SK-N-SH (cell line): ENCODE measurements at regions not wholly inside any gene's neighbourhood (a gene's known extent, or its start where the extent isn't known, plus 50 kb on each side); places are given as distances from the start of the nearest gene placed in this dataset.

Experiments
- CTCF ChIA-PET: fragments of 300-600, 350-600 bp; formaldehyde crosslinking; extraction: SDS; loops from one replicate; lab custom pipeline; 2021; lab: Yijun Ruan, JAX
- POLR2A ChIA-PET: fragments of 350-600 bp; sonication (Branson Sonifier 250); formaldehyde crosslinking; extraction: SDS; loops from one replicate; lab custom pipeline; 2020; ENCODE audit warnings: antibody characterized with exemption, inconsistent platforms; lab: Yijun Ruan, JAX
- DNase-seq: peaks from one replicate; pipeline ENCODE4 v3.0.0; 2012
- H2AFZ ChIP-seq: fragments of 200-600 bp; sonication (generic); 2 replicates; pipeline ENCODE4 v1.8.1; 2016; ENCODE audit warnings: antibody characterized with exemption, mild to moderate bottlenecking, low read depth
- H3F3A ChIP-seq: fragments of 200-600 bp; sonication (generic); replicated peaks from 2 replicates; pipeline ENCODE3; 2016; ENCODE audit warnings: antibody characterized with exemption, mild to moderate bottlenecking; ENCODE audit not compliant: insufficient read depth
- H3K27ac ChIP-seq, 2 experiments: fragments of 200-500 bp in 1 of 2; fragments of 200-600 bp in 1 of 2; sonication (Bioruptor generic) in 1 of 2; sonication (generic), shearing (Covaris generic) in 1 of 2; 2 replicates each; pipeline versions ENCODE4 v1.5.1 to v1.6.1; 2014 to 2016; ENCODE audit warnings: low read depth in 2 of 2, inconsistent platforms in 1 of 2, low read length in 1 of 2, mild to moderate bottlenecking in 1 of 2, mixed read lengths in 1 of 2
- H3K27me3 ChIP-seq: fragments of 200-600 bp; sonication (generic), shearing (Covaris generic); 2 replicates; pipeline ENCODE4 v1.6.1; 2016; ENCODE audit warnings: mixed run types; ENCODE audit not compliant: insufficient read depth
- H3K36me3 ChIP-seq, 2 experiments: fragments of 200-500 bp in 1 of 2; fragments of 200-600 bp in 1 of 2; sonication (Bioruptor generic) in 1 of 2; sonication (generic) in 1 of 2; replicated peaks in 1 of 2; 2 replicates each; pipeline versions ENCODE3 to v1.5.1; 2014 to 2016; ENCODE audit warnings: low read length in 1 of 2, mild to moderate bottlenecking in 1 of 2; ENCODE audit not compliant: insufficient read depth in 2 of 2, control insufficient read depth in 1 of 2
- H3K4me1 ChIP-seq, 2 experiments: fragments of 200-500 bp in 1 of 2; fragments of 200-600 bp in 1 of 2; sonication (Bioruptor generic) in 1 of 2; sonication (generic), shearing (Covaris generic) in 1 of 2; 2 replicates each; pipeline versions ENCODE4 v1.5.1 to v1.6.1; 2014 to 2016; ENCODE audit warnings: low read depth in 1 of 2, low read length in 1 of 2, mixed run types in 1 of 2; ENCODE audit not compliant: insufficient read depth in 2 of 2, control insufficient read depth in 1 of 2
- H3K4me2 ChIP-seq: fragments of 200-600 bp; sonication (generic), shearing (Covaris generic); 2 replicates; pipeline ENCODE4 v1.6.1; 2017; ENCODE audit warnings: mixed run types
- H3K4me3 ChIP-seq, 2 experiments: fragments of 200-500 bp in 1 of 2; fragments of 200-600 bp in 1 of 2; sonication (Bioruptor generic) in 1 of 2; sonication (generic), shearing (Covaris generic) in 1 of 2; 2 replicates each; pipeline versions ENCODE4 v1.5.1 to v1.8.1; 2014 to 2016; ENCODE audit warnings: low read depth in 2 of 2, inconsistent platforms in 1 of 2, low read length in 1 of 2, mild to moderate bottlenecking in 1 of 2, mixed read lengths in 1 of 2, moderate library complexity in 1 of 2
- H3K79me2 ChIP-seq: fragments of 200-600 bp; sonication (generic); 2 replicates; pipeline ENCODE4 v1.8.1; 2017; ENCODE audit warnings: mild to moderate bottlenecking; ENCODE audit not compliant: insufficient read depth
- H3K9ac ChIP-seq: fragments of 200-600 bp; sonication (generic); 2 replicates; pipeline ENCODE4 v1.6.1; 2017; ENCODE audit warnings: mixed run types
- H3K9me2 ChIP-seq: fragments of 200-600 bp; sonication (generic); 2 replicates; pipeline ENCODE4 v1.6.1; 2017; ENCODE audit warnings: mixed run types
- H3K9me3 ChIP-seq: fragments of 200-600 bp; sonication (generic); 2 replicates; pipeline ENCODE4 v1.6.1; 2017; ENCODE audit warnings: mixed run types, mild to moderate bottlenecking, moderate library complexity
- H4K20me1 ChIP-seq: fragments of 200-600 bp; sonication (generic); 2 replicates; pipeline ENCODE4 v1.6.1; 2017; ENCODE audit warnings: mild to moderate bottlenecking, mixed run types; ENCODE audit not compliant: insufficient read depth
- EZH2phosphoT487 ChIP-seq: fragments of 200-600 bp; sonication (generic); IDR thresholded peaks from 2 replicates; pipeline ENCODE4 v1.6.1; 2017; ENCODE audit warnings: low read depth, mixed run types, mild to moderate bottlenecking, antibody characterized with exemption, moderate library complexity, borderline replicate concordance
- FOXJ3 ChIP-seq: sonication (generic); formaldehyde crosslinking; IDR thresholded peaks from 2 replicates; pipeline ENCODE4 v1.5.1; 2020; ENCODE audit warnings: mild to moderate bottlenecking, missing genetic modification reagents
- GABPA ChIP-seq: IDR thresholded peaks from 2 replicates; pipeline ENCODE4 v1.4.0; 2012; ENCODE audit warnings: low read depth, mild to moderate bottlenecking
- GATA2 ChIP-seq: sonication (generic); formaldehyde crosslinking; IDR thresholded peaks from 2 replicates; pipeline ENCODE4 v1.5.0; 2020; ENCODE audit warnings: mild to moderate bottlenecking, missing genetic modification reagents
- MEF2A ChIP-seq: IDR thresholded peaks from 2 replicates; pipeline ENCODE4 v1.4.0; 2012; ENCODE audit warnings: low read depth, borderline replicate concordance
- MXI1 ChIP-seq: IDR thresholded peaks from 2 replicates; pipeline ENCODE4 v1.6.1; 2012; ENCODE audit warnings: mild to moderate bottlenecking, low read depth, low read length, improper control_type of control experiment
- NFIC ChIP-seq: IDR thresholded peaks from 2 replicates; pipeline ENCODE4 v1.4.0; 2012; ENCODE audit warnings: borderline replicate concordance
- RXRA ChIP-seq: IDR thresholded peaks from 2 replicates; pipeline ENCODE4 v1.4.0; 2012; ENCODE audit warnings: low read depth, mild to moderate bottlenecking, borderline replicate concordance
- TEAD4 ChIP-seq: IDR thresholded peaks from 2 replicates; pipeline ENCODE4 v1.4.0; 2012; ENCODE audit warnings: mild to moderate bottlenecking, borderline replicate concordance; ENCODE audit not compliant: insufficient read depth
- YY1 ChIP-seq: IDR thresholded peaks from 2 replicates; pipeline ENCODE4 v1.4.0; 2012; ENCODE audit warnings: low read depth, mild to moderate bottlenecking
- ZBTB33 ChIP-seq: IDR thresholded peaks from 2 replicates; pipeline ENCODE4 v1.4.0; 2012; ENCODE audit warnings: low read depth, borderline replicate concordance
- WGBS: methylation state at CpG from one replicate; pipeline ENCODE4 v1.1.6; 2017; ENCODE audit warnings: low lambda C conversion rate; 5-methylcytosine and 5-hydroxymethylcytosine counted together
- TF ChIP-seq, protein P1 (sequence below): fragments of 200-600 bp; sonication (generic); IDR thresholded peaks from 2 replicates; pipeline ENCODE4 v1.6.1; 2017; ENCODE audit warnings: antibody characterized with exemption, mild to moderate bottlenecking, moderate library complexity
- TF ChIP-seq, protein P2 (sequence below): fragments of 150-350 bp; IDR thresholded peaks from 2 replicates; pipeline ENCODE4 v1.6.1; 2016; ENCODE audit warnings: mild to moderate bottlenecking, low read depth, low read length
- TF ChIP-seq, protein P3 (sequence below): IDR thresholded peaks from 2 replicates; pipeline ENCODE4 v1.6.1; 2012; ENCODE audit warnings: mild to moderate bottlenecking, low read depth, low read length, moderate library complexity
- TF ChIP-seq, protein P4 (sequence below): fragments of 150-350 bp; IDR thresholded peaks from 2 replicates; pipeline ENCODE4 v1.6.1; 2017; ENCODE audit warnings: antibody characterized with exemption, low read length, low read depth, borderline replicate concordance
- TF ChIP-seq, protein P5 (sequence below): IDR thresholded peaks from 2 replicates; pipeline ENCODE4 v1.4.0; 2012; ENCODE audit warnings: low read depth, borderline replicate concordance

GRCh38 chr3:15998911-15999310 is 175.6 kb upstream of the GALNT15 start (continued):
- TF ChIP-seq, protein P1, sequence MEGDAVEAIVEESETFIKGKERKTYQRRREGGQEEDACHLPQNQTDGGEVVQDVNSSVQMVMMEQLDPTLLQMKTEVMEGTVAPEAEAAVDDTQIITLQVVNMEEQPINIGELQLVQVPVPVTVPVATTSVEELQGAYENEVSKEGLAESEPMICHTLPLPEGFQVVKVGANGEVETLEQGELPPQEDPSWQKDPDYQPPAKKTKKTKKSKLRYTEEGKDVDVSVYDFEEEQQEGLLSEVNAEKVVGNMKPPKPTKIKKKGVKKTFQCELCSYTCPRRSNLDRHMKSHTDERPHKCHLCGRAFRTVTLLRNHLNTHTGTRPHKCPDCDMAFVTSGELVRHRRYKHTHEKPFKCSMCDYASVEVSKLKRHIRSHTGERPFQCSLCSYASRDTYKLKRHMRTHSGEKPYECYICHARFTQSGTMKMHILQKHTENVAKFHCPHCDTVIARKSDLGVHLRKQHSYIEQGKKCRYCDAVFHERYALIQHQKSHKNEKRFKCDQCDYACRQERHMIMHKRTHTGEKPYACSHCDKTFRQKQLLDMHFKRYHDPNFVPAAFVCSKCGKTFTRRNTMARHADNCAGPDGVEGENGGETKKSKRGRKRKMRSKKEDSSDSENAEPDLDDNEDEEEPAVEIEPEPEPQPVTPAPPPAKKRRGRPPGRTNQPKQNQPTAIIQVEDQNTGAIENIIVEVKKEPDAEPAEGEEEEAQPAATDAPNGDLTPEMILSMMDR = no peak
- TF ChIP-seq, protein P2, sequence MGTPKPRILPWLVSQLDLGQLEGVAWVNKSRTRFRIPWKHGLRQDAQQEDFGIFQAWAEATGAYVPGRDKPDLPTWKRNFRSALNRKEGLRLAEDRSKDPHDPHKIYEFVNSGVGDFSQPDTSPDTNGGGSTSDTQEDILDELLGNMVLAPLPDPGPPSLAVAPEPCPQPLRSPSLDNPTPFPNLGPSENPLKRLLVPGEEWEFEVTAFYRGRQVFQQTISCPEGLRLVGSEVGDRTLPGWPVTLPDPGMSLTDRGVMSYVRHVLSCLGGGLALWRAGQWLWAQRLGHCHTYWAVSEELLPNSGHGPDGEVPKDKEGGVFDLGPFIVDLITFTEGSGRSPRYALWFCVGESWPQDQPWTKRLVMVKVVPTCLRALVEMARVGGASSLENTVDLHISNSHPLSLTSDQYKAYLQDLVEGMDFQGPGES = no peak
- TF ChIP-seq, protein P3, sequence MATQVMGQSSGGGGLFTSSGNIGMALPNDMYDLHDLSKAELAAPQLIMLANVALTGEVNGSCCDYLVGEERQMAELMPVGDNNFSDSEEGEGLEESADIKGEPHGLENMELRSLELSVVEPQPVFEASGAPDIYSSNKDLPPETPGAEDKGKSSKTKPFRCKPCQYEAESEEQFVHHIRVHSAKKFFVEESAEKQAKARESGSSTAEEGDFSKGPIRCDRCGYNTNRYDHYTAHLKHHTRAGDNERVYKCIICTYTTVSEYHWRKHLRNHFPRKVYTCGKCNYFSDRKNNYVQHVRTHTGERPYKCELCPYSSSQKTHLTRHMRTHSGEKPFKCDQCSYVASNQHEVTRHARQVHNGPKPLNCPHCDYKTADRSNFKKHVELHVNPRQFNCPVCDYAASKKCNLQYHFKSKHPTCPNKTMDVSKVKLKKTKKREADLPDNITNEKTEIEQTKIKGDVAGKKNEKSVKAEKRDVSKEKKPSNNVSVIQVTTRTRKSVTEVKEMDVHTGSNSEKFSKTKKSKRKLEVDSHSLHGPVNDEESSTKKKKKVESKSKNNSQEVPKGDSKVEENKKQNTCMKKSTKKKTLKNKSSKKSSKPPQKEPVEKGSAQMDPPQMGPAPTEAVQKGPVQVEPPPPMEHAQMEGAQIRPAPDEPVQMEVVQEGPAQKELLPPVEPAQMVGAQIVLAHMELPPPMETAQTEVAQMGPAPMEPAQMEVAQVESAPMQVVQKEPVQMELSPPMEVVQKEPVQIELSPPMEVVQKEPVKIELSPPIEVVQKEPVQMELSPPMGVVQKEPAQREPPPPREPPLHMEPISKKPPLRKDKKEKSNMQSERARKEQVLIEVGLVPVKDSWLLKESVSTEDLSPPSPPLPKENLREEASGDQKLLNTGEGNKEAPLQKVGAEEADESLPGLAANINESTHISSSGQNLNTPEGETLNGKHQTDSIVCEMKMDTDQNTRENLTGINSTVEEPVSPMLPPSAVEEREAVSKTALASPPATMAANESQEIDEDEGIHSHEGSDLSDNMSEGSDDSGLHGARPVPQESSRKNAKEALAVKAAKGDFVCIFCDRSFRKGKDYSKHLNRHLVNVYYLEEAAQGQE = no peak
- no peak for TF ChIP-seq ZBTB33
- TF ChIP-seq NFIC = no peak
- no peak for TF ChIP-seq EZH2phosphoT487
- TF ChIP-seq GATA2 (CRISPR knock-in tag) = no peak

DNA sequence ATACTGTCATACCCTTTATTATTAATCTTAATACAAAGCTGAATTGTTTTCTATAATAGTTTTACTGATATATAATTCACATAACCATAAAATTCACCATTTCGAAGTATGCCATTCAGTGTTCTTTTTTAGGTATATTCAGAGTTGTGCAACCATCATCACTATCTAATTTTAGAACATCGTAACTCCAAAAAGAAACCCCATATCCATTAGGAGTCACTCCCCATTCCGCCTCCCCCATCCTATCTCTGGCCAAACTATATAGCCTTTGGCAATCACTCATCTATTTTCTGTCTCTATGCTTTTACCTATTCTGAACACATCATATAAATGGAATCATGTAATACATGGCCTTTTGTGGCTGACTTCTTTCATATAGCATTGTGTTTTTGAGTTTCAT is 169.7 kb upstream of the GALNT15 start:
- no peak for DNase-seq
- no peaks in the 10 kb centered on the region for H3K36me3 ChIP-seq
- 86% methylated on average over 3 of the region's 3 CpGs for WGBS
- no peak overlapping the region for H3K9ac ChIP-seq
- no peaks in the 10 kb centered on the region for H3K9me2 ChIP-seq
- no peak overlapping the region for H3K4me3 ChIP-seq
- no peaks in the 10 kb centered on the region for H3F3A ChIP-seq
- no peaks in the 10 kb centered on the region for H3K79me2 ChIP-seq
- H3K27me3 ChIP-seq = no peaks in the 10 kb centered on the region
- H3K4me2 ChIP-seq = no peak overlapping the region
- ChIA-PET CTCF (no interaction called here), POLR2A (no interaction called here)
- H3K9me3 ChIP-seq = peaks cover 6% of the 10 kb centered on the region; the same call in 1 of the 2 replicates
- H3K27ac ChIP-seq = no peak overlapping the region
- H4K20me1 ChIP-seq = no peaks in the 10 kb centered on the region
- no peak overlapping the region for H2AFZ ChIP-seq
- no peaks in the 10 kb centered on the region for H3K4me1 ChIP-seq
- TF ChIP-seq RXRA (no peak), YY1 (no peak), MEF2A (no peak), FOXJ3 (CRISPR knock-in tag) (no peak), MXI1 (no peak), GABPA (no peak), ZBTB33 (no peak), TEAD4 (no peak)
- TF ChIP-seq, protein P2 = no peak
- TF ChIP-seq, protein P4, sequence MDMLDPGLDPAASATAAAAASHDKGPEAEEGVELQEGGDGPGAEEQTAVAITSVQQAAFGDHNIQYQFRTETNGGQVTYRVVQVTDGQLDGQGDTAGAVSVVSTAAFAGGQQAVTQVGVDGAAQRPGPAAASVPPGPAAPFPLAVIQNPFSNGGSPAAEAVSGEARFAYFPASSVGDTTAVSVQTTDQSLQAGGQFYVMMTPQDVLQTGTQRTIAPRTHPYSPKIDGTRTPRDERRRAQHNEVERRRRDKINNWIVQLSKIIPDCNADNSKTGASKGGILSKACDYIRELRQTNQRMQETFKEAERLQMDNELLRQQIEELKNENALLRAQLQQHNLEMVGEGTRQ = no peak
- TF ChIP-seq, protein P5, sequence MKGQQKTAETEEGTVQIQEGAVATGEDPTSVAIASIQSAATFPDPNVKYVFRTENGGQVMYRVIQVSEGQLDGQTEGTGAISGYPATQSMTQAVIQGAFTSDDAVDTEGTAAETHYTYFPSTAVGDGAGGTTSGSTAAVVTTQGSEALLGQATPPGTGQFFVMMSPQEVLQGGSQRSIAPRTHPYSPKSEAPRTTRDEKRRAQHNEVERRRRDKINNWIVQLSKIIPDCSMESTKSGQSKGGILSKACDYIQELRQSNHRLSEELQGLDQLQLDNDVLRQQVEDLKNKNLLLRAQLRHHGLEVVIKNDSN = no peak
